Skin epidermis (tissue), 12 donors: ENCODE measurements at regions not wholly inside any gene's neighbourhood (a gene's known extent, or its start where the extent isn't known, plus 50 kb on each side); places are given as distances from the start of the nearest gene placed in this dataset.

ENCODE experiments used
- H3K27ac ChIP-seq, 21 experiments: fragments of 200-600 bp; sonication (generic) in 11 of 21; one replicate each; pipeline ENCODE4 v1.5.0; 2020; ENCODE audit warnings: mild to moderate bottlenecking in 3 of 21, inconsistent platforms in 2 of 21, moderate library complexity in 2 of 21
- H3K4me3 ChIP-seq, 7 experiments: fragments of 200-600 bp; sonication (generic) in 2 of 7; one replicate each; pipeline ENCODE4 v1.5.0; 2020; ENCODE audit warnings: inconsistent platforms in 2 of 7, mild to moderate bottlenecking in 2 of 7, moderate library complexity in 1 of 7

DNA sequence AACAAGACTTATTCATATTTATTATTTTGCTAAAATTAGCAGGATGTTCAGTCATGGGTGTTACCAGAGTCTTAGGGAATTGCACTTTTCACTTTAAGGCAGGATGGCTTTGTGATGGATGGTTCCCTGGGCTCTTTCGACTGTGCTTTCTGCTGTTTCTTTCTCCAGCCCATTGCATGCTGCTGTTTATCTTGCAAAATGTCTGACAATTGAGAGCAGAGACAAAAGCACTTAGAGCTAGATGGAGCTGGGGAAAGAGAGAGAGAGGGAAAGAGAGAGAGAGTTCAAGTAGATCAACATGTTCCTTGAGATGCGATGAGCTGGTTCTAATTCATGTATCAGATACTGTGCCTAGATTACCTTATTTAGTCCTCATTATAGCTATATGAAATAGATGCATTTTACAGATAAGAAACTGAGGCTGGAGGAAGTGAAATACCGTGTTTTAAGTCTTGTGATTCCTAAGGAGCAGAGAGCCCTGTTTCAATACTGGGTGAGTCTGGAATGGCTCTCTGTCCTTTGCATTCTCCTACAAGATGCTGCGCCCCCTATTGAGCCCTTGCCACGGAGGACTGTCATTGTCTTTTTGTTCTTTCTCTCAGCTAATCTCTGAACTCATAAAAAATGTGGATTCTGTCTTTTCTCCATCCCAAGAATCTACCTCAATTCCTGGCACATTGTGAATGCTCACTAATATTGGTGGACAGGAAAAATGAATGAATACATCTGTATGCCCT, 227.9 kb downstream of the ALG10B start:
- H3K27ac ChIP-seq: no peak overlapping the region
- no peak overlapping the region for H3K4me3 ChIP-seq

DNA sequence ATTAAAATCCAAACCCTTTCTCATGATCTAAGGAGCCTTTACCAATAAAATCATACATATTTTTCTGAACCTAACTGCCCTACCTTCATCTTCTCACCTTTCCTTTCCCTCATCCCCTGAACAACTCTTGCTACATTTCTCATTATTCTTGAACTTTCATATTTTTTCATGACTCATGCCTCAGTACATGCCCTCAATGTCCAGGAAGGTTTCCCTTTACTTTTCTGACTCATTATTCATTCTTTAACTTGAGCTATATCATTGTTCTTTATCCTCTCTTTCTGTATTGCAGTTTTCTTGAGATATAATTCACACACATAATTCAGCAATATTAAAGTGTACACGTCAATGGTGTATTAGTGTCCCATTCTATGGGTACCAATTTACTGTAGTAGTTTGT, 231.0 kb downstream of the ALG10B start:
- Histone ChIP-seq H3K4me3 (no peak overlapping the region), H3K27ac (no peak overlapping the region)

DNA sequence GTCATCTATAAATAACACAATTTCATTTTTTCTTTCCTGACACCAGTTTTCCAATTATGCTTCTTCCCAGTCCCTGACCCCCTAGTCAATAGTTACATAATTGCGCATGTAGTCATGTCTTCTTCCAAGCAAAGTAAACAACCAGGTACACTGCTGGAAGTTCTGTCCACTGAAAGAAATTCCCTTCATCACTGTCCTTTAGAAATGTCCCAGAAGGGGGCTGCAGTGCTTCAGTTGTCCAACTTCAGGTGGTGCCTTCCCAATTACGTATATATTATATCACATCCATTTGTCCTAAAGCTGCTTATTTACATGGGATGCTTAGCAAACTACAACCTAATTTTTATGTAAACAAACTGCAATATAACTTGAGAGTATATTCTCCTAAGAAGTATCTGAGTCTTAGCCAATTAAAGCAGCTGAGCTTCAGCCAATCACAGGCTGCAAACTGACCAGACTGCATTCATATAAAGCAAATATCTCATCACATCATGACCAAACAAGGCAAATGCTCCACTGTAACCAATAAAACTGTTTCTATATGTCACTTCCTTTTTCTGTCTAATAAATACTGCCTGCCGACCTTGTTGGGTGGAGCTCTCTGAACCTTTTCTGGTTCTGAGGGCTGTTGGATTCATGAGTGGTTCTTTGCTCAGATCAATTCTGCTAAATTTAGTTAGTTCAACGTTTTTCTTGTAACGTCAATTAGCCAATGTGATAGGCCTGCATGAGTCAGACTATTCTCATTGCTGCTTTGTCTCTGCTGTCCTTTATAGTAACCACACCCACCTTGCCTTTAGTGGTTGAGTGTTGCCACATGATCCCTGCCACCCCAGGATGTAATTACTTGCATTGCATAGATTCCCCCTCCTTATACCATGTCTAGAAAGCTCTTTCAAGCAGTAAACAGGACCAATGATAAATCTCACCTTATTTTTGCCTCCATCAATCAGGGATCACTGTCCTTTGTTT, 239.3 kb downstream of the ALG10B start:
- H3K27ac ChIP-seq: no peak overlapping the region
- no peak overlapping the region for H3K4me3 ChIP-seq

GRCh38 chr12:38556647-38557046, 240.1 kb downstream of the ALG10B start:
- Histone ChIP-seq H3K27ac (no peak overlapping the region), H3K4me3 (no peak overlapping the region)

DNA sequence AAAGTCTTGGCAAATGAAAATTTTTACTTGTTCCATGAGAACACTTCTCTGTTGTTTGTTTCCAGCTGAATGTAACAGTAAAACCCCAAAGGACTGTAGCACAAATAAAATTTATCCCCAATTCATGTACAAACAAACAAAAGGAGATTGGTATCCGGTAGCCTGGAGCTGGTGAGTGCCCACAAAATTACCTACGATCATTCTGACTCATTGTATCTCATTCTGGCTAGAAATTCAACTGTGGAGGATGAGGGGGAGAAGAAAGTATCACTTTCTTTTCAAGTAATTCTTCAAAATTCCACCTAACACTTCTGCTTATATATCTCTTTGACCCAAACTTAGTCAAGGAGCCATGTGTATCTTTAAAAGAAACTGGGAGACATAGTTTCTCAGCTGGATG, 268.5 kb downstream of the ALG10B start:
- Histone ChIP-seq H3K4me3 (no peak overlapping the region), H3K27ac (no peak overlapping the region)

DNA sequence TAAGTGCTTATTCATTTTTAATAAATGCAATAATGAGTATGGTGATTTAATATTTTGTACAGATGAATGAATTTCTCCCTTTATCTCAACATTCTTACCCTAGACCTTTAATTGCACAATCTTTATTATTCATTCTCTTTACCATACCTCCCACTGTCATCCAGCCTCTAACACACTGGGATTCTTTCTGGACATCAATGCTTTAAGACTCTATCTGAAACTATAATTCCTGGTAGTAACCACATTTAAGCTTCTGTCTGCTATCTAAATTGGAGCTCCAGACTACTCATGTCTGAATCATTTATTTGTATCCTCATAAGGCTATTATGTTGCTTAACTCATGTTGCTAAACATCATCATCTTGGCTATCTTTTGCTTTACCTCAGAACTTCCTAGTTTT, 270.2 kb downstream of the ALG10B start:
- H3K4me3 ChIP-seq: no peak overlapping the region
- no peak overlapping the region for H3K27ac ChIP-seq

GRCh38 chr12:38587594-38587993, 271.0 kb downstream of the ALG10B start:
- no peak overlapping the region for H3K27ac ChIP-seq
- no peak overlapping the region for H3K4me3 ChIP-seq

GRCh38 chr12:38588624-38589305, 272.2 kb downstream of the ALG10B start:
- Histone ChIP-seq H3K27ac (no peak overlapping the region), H3K4me3 (no peak overlapping the region)

GRCh38 chr12:38589306-38589632, 272.7 kb downstream of the ALG10B start:
- H3K27ac ChIP-seq: no peak overlapping the region

DNA sequence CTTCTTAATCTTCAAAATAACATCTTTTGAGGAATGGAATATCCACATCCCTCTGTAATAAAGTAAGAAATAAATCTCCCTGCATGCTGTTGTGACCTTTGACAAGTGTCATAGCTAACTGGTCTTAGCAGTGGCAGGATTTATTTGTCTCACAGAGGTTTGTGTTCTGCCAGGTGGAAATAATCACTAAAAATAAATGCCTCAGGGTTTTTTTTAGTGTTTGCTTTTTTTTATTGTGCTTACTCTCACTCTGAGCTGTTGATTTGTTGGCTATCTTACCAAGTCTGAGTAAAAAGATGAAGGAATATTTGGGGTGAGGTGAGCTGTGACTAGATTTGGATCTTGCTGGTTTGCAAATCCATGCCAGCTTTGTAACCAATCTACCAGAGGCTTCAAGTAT, 285.4 kb downstream of the ALG10B start:
- H3K27ac ChIP-seq: no peak overlapping the region
- no peak overlapping the region for H3K4me3 ChIP-seq

More at GRCh38 chr12:38589306-38589632, 272.7 kb downstream of the ALG10B start:
- H3K4me3 ChIP-seq: no peak overlapping the region
